Tibial nerve (tissue), 4 donors: ENCODE measurements at regions not wholly inside any gene's neighbourhood (a gene's known extent, or its start where the extent isn't known, plus 50 kb on each side); places are given as distances from the start of the nearest gene placed in this dataset.

Source experiments
- CTCF ChIP-seq, 5 experiments: fragments of 200-600 bp in 3 of 5; fragments of 450-650 bp in 2 of 5; sonication (generic) in 3 of 5; IDR thresholded peaks; one replicate each; pipeline ENCODE4 v1.5.1; 2016 to 2019; ENCODE audit warnings: antibody characterized with exemption in 5 of 5, mild to moderate bottlenecking in 3 of 5, moderate library complexity in 2 of 5
- EP300 ChIP-seq, 2 donors: sonication (generic); formaldehyde crosslinking; IDR thresholded peaks; one replicate each; pipeline ENCODE4 v1.6.1; 2017; ENCODE audit warnings: antibody characterized with exemption in 2 of 2, mild to moderate bottlenecking in 1 of 2
- POLR2A ChIP-seq, 2 donors: fragments of 450-650 bp; IDR thresholded peaks; one replicate each; pipeline ENCODE4 v1.6.1; 2017; ENCODE audit warnings: antibody characterized with exemption in 2 of 2, mild to moderate bottlenecking in 2 of 2, moderate library complexity in 2 of 2

GRCh38 chr2:217396165-217396564 lies 536.3 kb upstream of the TNP1 start:
- TF ChIP-seq EP300 (IDR thresholded peaks at IDR 0.05) (no peak), POLR2A (IDR thresholded peaks at IDR 0.05) (no peak), CTCF (IDR thresholded peaks at IDR 0.05) (no peak)
